Astrocyte (in vitro differentiated cells and primary cell): ENCODE measurements at regions not wholly inside any gene's neighbourhood (a gene's known extent, or its start where the extent isn't known, plus 50 kb on each side); places are given as distances from the start of the nearest gene placed in this dataset.

Experiments used
- DNase-seq: peaks from one replicate; pipeline ENCODE4 v3.0.0-alpha.2; 2010; ENCODE audit warnings: low read depth
- FAIRE-seq: peaks from 2 replicates; lab custom pipeline; 2011; peaks lifted over from hg19 to GRCh38; lab: Jason Lieb, UNC
- H2AFZ ChIP-seq: 2 replicates; pipeline ENCODE4 v1.6.0; 2012; ENCODE audit warnings: low read depth, low read length, inconsistent platforms
- H3K27ac ChIP-seq: 2 replicates; pipeline ENCODE4 v1.5.1; 2011; ENCODE audit warnings: low read depth, low read length, inconsistent platforms
- H3K27me3 ChIP-seq: 2 replicates; pipeline ENCODE4 v1.6.0; 2011; ENCODE audit warnings: low read length, inconsistent platforms; ENCODE audit not compliant: insufficient read depth
- H3K36me3 ChIP-seq: 2 replicates; pipeline ENCODE4 v1.5.1; 2011; ENCODE audit warnings: low read length, inconsistent platforms; ENCODE audit not compliant: insufficient read depth
- H3K4me1 ChIP-seq: 2 replicates; pipeline ENCODE4 v1.5.1; 2011; ENCODE audit warnings: low read length, inconsistent platforms; ENCODE audit not compliant: insufficient read depth
- H3K4me2 ChIP-seq: 2 replicates; pipeline ENCODE4 v1.6.0; 2012; ENCODE audit warnings: low read length, inconsistent platforms
- H3K4me3 ChIP-seq: 2 replicates; pipeline ENCODE4 v1.5.1; 2011; ENCODE audit warnings: low read depth, mild to moderate bottlenecking, low read length, inconsistent platforms; ENCODE audit not compliant: insufficient read depth
- H3K79me2 ChIP-seq: 2 replicates; pipeline ENCODE4 v1.6.0; 2012; ENCODE audit warnings: mild to moderate bottlenecking, low read length, inconsistent platforms; ENCODE audit not compliant: insufficient read depth
- H3K9ac ChIP-seq: 2 replicates; pipeline ENCODE4 v1.6.0; 2012; ENCODE audit warnings: mild to moderate bottlenecking, low read length, inconsistent platforms
- H3K9me3 ChIP-seq: 2 replicates; pipeline ENCODE4 v1.5.1; 2012; ENCODE audit warnings: low read depth, mild to moderate bottlenecking, low read length, inconsistent platforms; ENCODE audit not compliant: insufficient read depth
- H4K20me1 ChIP-seq: 2 replicates; pipeline ENCODE4 v1.6.0; 2012; ENCODE audit warnings: low read length, inconsistent platforms; ENCODE audit not compliant: insufficient read depth
- H3K27ac Mint-ChIP-seq: one replicate; pipeline ENCODE4 v1.8.0; 2021; ENCODE audit warnings: mild to moderate bottlenecking, mixed read lengths; ENCODE audit not compliant: unreplicated experiment
- H3K27me3 Mint-ChIP-seq: one replicate; pipeline ENCODE4 v1.8.0; 2021; ENCODE audit warnings: low read depth, mixed read lengths; ENCODE audit not compliant: unreplicated experiment
- H3K36me3 Mint-ChIP-seq: one replicate; pipeline ENCODE4 v1.8.0; 2021; ENCODE audit warnings: low read depth, mixed read lengths; ENCODE audit not compliant: unreplicated experiment
- H3K4me1 Mint-ChIP-seq: one replicate; pipeline ENCODE4 v1.8.0; 2021; ENCODE audit warnings: low read depth, mixed read lengths; ENCODE audit not compliant: unreplicated experiment
- H3K4me3 Mint-ChIP-seq: one replicate; pipeline ENCODE4 v1.8.0; 2021; ENCODE audit warnings: mild to moderate bottlenecking, moderate library complexity, mixed read lengths; ENCODE audit not compliant: unreplicated experiment
- H3K9me3 Mint-ChIP-seq: one replicate; pipeline ENCODE4 v1.8.0; 2021; ENCODE audit warnings: mild to moderate bottlenecking, mixed read lengths; ENCODE audit not compliant: unreplicated experiment
- EZH2 ChIP-seq: IDR thresholded peaks from 2 replicates; pipeline ENCODE4 v1.6.1; 2012; ENCODE audit warnings: mild to moderate bottlenecking, low read length, inconsistent platforms; ENCODE audit not compliant: insufficient read depth
- TF ChIP-seq, protein P1 (sequence below): IDR thresholded peaks from 2 replicates; pipeline ENCODE4 v1.5.1; 2011; ENCODE audit warnings: low read depth, mild to moderate bottlenecking, inconsistent platforms, low read length, moderate library complexity; ENCODE audit not compliant: insufficient read depth

DNA sequence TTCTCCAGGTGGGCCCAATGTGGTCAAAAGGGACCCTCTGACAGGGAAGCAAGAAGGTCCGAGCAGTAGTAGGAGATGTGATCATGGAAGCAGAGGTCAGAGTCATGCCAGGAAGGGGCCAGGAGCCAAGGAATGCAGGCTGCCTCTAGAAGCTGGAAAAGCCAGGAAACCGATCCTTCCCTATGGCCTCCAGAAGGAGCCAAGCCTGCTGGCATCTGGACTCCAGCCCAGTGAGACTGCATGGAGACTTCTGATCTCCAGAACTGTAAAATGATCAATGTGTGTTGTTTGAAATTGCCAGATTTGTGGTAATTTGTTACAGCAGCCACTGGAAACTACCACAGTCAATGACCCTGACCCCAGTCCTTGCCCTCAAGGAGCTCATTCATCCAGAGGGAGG is 56.8 kb upstream of the SPATA12 start:
- Mint-ChIP-seq H3K27ac (no peak overlapping the region), H3K9me3 (no peaks in the 10 kb centered on the region), H3K27me3 (no peaks in the 10 kb centered on the region), H3K4me3 (no peak overlapping the region), H3K36me3 (peaks cover 5% of the 10 kb centered on the region), H3K4me1 (peaks cover 19% of the 10 kb centered on the region)
- no peak overlapping the region for H2AFZ ChIP-seq
- no peaks in the 10 kb centered on the region for H3K79me2 ChIP-seq
- H3K4me2 ChIP-seq = no peak overlapping the region
- no peak overlapping the region for H3K4me3 ChIP-seq
- no peaks in the 10 kb centered on the region for H3K36me3 ChIP-seq
- no peak overlapping the region for H3K9ac ChIP-seq
- H3K27ac ChIP-seq = no peak overlapping the region
- DNase-seq (no peak), FAIRE-seq (no peak)
- H3K27me3 ChIP-seq = no peaks in the 10 kb centered on the region
- TF ChIP-seq EZH2 = no peak
- TF ChIP-seq, protein P1, sequence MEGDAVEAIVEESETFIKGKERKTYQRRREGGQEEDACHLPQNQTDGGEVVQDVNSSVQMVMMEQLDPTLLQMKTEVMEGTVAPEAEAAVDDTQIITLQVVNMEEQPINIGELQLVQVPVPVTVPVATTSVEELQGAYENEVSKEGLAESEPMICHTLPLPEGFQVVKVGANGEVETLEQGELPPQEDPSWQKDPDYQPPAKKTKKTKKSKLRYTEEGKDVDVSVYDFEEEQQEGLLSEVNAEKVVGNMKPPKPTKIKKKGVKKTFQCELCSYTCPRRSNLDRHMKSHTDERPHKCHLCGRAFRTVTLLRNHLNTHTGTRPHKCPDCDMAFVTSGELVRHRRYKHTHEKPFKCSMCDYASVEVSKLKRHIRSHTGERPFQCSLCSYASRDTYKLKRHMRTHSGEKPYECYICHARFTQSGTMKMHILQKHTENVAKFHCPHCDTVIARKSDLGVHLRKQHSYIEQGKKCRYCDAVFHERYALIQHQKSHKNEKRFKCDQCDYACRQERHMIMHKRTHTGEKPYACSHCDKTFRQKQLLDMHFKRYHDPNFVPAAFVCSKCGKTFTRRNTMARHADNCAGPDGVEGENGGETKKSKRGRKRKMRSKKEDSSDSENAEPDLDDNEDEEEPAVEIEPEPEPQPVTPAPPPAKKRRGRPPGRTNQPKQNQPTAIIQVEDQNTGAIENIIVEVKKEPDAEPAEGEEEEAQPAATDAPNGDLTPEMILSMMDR = no peak
- peaks cover 22% of the 10 kb centered on the region for H3K4me1 ChIP-seq
- no peaks in the 10 kb centered on the region for H4K20me1 ChIP-seq
- no peaks in the 10 kb centered on the region for H3K9me3 ChIP-seq

DNA sequence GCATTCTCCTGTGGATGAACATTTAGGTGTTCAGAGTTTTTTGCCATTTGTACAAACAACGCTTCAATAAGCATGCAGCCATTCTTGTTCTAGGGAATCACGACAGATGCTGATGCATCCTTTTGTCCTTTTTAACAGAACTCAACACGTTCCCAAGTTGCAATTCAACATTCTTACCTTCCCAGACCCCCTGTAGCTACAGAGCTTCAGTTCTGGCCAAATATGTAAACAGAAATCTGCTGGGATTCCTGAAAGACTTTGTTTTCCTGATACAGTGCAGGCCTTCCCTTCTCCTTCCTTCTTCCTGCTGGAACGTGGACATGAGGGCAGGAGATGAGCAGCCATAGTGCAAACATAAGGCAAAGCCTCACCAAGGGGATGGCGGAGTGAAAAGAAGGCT is 59.1 kb upstream of the SPATA12 start:
- Histone ChIP-seq H3K4me3 (no peak overlapping the region), H3K4me1 (peaks cover 8% of the 10 kb centered on the region), H3K9ac (no peak overlapping the region), H3K36me3 (no peaks in the 10 kb centered on the region), H2AFZ (no peak overlapping the region), H3K27me3 (no peaks in the 10 kb centered on the region), H3K79me2 (no peaks in the 10 kb centered on the region), H3K9me3 (no peaks in the 10 kb centered on the region), H3K4me2 (no peak overlapping the region), H4K20me1 (no peaks in the 10 kb centered on the region), H3K27ac (no peak overlapping the region)
- no peak for DNase-seq
- TF ChIP-seq EZH2 = no peak
- TF ChIP-seq, protein P1 = no peak
- no peak overlapping the region for H3K27ac Mint-ChIP-seq
- peaks cover 5% of the 10 kb centered on the region for H3K36me3 Mint-ChIP-seq
- H3K9me3 Mint-ChIP-seq = no peaks in the 10 kb centered on the region
- no peak overlapping the region for H3K4me3 Mint-ChIP-seq
- peaks cover 8% of the 10 kb centered on the region for H3K4me1 Mint-ChIP-seq
- H3K27me3 Mint-ChIP-seq = no peaks in the 10 kb centered on the region
- FAIRE-seq = no peak

DNA sequence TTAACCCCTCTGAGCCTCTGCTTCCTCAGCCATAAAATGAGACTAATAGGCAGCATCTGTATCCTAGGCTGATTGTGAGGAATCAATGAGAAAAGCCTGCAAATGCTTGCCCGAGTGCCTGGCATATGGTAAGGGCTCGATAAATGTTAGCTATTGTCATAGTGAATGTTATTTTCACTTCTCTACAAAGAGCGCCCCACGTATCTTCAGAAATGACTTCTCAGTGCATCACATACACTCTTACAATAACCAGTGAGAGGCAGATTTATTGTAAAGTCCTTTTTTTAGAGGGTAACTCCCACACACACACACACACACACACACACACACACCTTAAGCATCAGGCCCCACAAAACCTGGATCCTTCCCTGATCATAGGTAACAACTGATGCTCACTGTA is 60.5 kb upstream of the SPATA12 start:
- no peaks in the 10 kb centered on the region for H3K36me3 ChIP-seq
- no peaks in the 10 kb centered on the region for H4K20me1 ChIP-seq
- no peaks in the 10 kb centered on the region for H3K27me3 Mint-ChIP-seq
- H3K27ac ChIP-seq = no peak overlapping the region
- no peaks in the 10 kb centered on the region for H3K9me3 Mint-ChIP-seq
- FAIRE-seq (no peak), DNase-seq (no peak)
- no peak overlapping the region for H3K9ac ChIP-seq
- peaks cover 5% of the 10 kb centered on the region for H3K36me3 Mint-ChIP-seq
- no peak overlapping the region for H3K4me3 ChIP-seq
- H3K4me3 Mint-ChIP-seq = no peak overlapping the region
- no peaks in the 10 kb centered on the region for H3K9me3 ChIP-seq
- H3K27ac Mint-ChIP-seq = no peak overlapping the region
- no peak overlapping the region for H3K4me2 ChIP-seq
- H3K4me1 Mint-ChIP-seq = peaks cover 7% of the 10 kb centered on the region
- TF ChIP-seq, protein P1 = no peak
- TF ChIP-seq EZH2 = no peak
- H2AFZ ChIP-seq = no peak overlapping the region
- H3K79me2 ChIP-seq = no peaks in the 10 kb centered on the region
- H3K4me1 ChIP-seq = peaks cover 5% of the 10 kb centered on the region
- H3K27me3 ChIP-seq = no peaks in the 10 kb centered on the region
